NB4 (cell line): ENCODE measurements at regions not wholly inside any gene's neighbourhood (a gene's known extent, or its start where the extent isn't known, plus 50 kb on each side); places are given as distances from the start of the nearest gene placed in this dataset.

Source experiments
- MYC ChIP-seq: IDR thresholded peaks from 2 replicates; pipeline ENCODE4 v1.6.1; 2011; ENCODE audit warnings: low read depth, low read length
- POLR2A ChIP-seq: IDR thresholded peaks from 2 replicates; pipeline ENCODE4 v1.6.1; 2011; ENCODE audit warnings: mild to moderate bottlenecking; ENCODE audit not compliant: insufficient read length; ENCODE audit errors: extremely low read depth
- TF ChIP-seq, protein P1 (sequence below): IDR thresholded peaks from one replicate; pipeline ENCODE4 v1.5.1; 2012; ENCODE audit warnings: low read depth, low read length

DNA sequence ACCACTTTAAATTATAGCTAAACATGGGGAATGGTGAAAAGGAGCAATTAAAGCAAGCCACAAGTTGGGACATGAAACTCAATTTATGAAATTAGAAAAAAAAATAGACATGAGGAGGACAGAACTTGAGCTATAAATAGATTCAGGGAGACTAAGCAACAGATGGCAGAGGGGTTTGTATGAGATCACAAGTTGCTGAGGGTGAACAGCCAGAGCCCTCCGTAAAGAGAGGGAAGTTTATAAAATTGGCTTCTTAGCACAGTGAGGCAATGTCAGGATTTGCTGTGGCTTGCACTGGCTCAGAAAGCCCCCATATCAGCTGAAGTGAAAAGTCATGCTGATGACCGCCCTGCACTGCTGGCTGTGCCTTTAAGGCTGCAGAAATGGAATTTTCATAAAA lies 443.4 kb upstream of the CD180 start:
- TF ChIP-seq, protein P1, sequence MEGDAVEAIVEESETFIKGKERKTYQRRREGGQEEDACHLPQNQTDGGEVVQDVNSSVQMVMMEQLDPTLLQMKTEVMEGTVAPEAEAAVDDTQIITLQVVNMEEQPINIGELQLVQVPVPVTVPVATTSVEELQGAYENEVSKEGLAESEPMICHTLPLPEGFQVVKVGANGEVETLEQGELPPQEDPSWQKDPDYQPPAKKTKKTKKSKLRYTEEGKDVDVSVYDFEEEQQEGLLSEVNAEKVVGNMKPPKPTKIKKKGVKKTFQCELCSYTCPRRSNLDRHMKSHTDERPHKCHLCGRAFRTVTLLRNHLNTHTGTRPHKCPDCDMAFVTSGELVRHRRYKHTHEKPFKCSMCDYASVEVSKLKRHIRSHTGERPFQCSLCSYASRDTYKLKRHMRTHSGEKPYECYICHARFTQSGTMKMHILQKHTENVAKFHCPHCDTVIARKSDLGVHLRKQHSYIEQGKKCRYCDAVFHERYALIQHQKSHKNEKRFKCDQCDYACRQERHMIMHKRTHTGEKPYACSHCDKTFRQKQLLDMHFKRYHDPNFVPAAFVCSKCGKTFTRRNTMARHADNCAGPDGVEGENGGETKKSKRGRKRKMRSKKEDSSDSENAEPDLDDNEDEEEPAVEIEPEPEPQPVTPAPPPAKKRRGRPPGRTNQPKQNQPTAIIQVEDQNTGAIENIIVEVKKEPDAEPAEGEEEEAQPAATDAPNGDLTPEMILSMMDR, result no peak
- TF ChIP-seq POLR2A (no peak), MYC (no peak)
